HFFc6 (cell line): ENCODE measurements at regions not wholly inside any gene's neighbourhood (a gene's known extent, or its start where the extent isn't known, plus 50 kb on each side); places are given as distances from the start of the nearest gene placed in this dataset.

Experiments
- DNase-seq: peaks from one replicate; pipeline ENCODE4 v3.0.0-alpha.2; 2018
- H3K27ac Mint-ChIP-seq: 2 replicates; pipeline ENCODE4 v1.8.0; 2020; ENCODE audit warnings: mild to moderate bottlenecking, mixed read lengths
- H3K27me3 Mint-ChIP-seq: 2 replicates; pipeline ENCODE4 v1.8.0; 2021; ENCODE audit warnings: mild to moderate bottlenecking, moderate library complexity, mixed read lengths; ENCODE audit not compliant: insufficient read depth
- H3K36me3 Mint-ChIP-seq: 2 replicates; pipeline ENCODE4 v1.8.0; 2021; ENCODE audit warnings: low read depth, mixed read lengths
- H3K4me1 Mint-ChIP-seq: 2 replicates; pipeline ENCODE4 v1.8.0; 2020; ENCODE audit warnings: low read depth, mixed read lengths
- H3K4me3 Mint-ChIP-seq: 2 replicates; pipeline ENCODE4 v1.8.0; 2020; ENCODE audit warnings: mild to moderate bottlenecking, moderate library complexity, mixed read lengths
- H3K9me3 Mint-ChIP-seq: 2 replicates; pipeline ENCODE4 v1.8.0; 2020; ENCODE audit warnings: mild to moderate bottlenecking, mixed read lengths
- TF ChIP-seq, protein P1 (sequence below): fragments of 200-600 bp; sonication (generic); IDR thresholded peaks from 2 replicates; pipeline ENCODE4 v1.5.0; 2021; ENCODE audit warnings: antibody characterized with exemption, mild to moderate bottlenecking

- peaks cover 1% of the 10 kb centered on the region for H3K27me3 Mint-ChIP-seq
- no peak overlapping the region for H3K27ac Mint-ChIP-seq
- TF ChIP-seq, protein P1, sequence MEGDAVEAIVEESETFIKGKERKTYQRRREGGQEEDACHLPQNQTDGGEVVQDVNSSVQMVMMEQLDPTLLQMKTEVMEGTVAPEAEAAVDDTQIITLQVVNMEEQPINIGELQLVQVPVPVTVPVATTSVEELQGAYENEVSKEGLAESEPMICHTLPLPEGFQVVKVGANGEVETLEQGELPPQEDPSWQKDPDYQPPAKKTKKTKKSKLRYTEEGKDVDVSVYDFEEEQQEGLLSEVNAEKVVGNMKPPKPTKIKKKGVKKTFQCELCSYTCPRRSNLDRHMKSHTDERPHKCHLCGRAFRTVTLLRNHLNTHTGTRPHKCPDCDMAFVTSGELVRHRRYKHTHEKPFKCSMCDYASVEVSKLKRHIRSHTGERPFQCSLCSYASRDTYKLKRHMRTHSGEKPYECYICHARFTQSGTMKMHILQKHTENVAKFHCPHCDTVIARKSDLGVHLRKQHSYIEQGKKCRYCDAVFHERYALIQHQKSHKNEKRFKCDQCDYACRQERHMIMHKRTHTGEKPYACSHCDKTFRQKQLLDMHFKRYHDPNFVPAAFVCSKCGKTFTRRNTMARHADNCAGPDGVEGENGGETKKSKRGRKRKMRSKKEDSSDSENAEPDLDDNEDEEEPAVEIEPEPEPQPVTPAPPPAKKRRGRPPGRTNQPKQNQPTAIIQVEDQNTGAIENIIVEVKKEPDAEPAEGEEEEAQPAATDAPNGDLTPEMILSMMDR = no peak
- H3K9me3 Mint-ChIP-seq = peaks cover 5% of the 10 kb centered on the region; the same call in 1 of the 2 replicates
- DNase-seq = no peak
- no peaks in the 10 kb centered on the region for H3K36me3 Mint-ChIP-seq
- H3K4me3 Mint-ChIP-seq = no peak overlapping the region
- H3K4me1 Mint-ChIP-seq = peaks cover 60% of the 10 kb centered on the region
Observed at GRCh38 chr1:239812580-239812979, 279.1 kb upstream of the FMN2 start.

GRCh38 chr1:239814306-239814881 lies 277.3 kb upstream of the FMN2 start:
- Mint-ChIP-seq H3K4me1 (peaks cover 64% of the 10 kb centered on the region), H3K27ac (peak overlapping the region; percentile 87), H3K27me3 (peaks cover 5% of the 10 kb centered on the region), H3K36me3 (no peaks in the 10 kb centered on the region), H3K4me3 (peak overlapping the region; percentile 73), H3K9me3 (peaks cover 2% of the 10 kb centered on the region; the same call in 1 of the 2 replicates)
- DNase-seq = peak; percentile 91
- TF ChIP-seq, protein P1 = peak; percentile 11; the same call in 1 of the 2 replicates

DNA sequence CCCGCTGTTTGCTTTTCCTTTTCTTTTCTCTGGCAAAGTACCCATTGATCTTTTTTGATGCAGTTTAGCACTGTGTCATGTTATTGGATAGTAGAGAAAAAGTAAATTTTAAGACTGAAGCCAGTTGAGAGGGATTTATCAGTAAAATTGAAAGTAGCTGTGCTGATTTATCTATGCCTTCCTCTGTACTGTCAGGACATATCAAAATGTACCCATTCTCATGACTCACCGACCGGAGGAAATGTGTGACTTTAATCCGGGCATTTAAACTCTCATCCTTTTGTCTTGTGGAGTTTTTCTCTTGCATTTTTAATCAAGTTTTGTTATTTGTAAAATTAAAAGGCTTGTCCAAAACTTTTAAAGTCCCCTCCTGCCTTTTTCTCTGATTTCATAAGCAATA lies 276.6 kb upstream of the FMN2 start:
- H3K4me1 Mint-ChIP-seq = peaks cover 57% of the 10 kb centered on the region
- no peaks in the 10 kb centered on the region; the same call in 1 of the 2 replicates for H3K9me3 Mint-ChIP-seq
- H3K36me3 Mint-ChIP-seq = no peaks in the 10 kb centered on the region
- TF ChIP-seq, protein P1 = no peak
- peak overlapping the region; percentile 73 for H3K4me3 Mint-ChIP-seq
- 0 out of 2 replicates have a peak, but pooled peaks cover 5% of the 10 kb centered on the region for H3K27me3 Mint-ChIP-seq
- no peak for DNase-seq
- peak overlapping the region; percentile 87 for H3K27ac Mint-ChIP-seq

- TF ChIP-seq, protein P1 = no peak
- H3K36me3 Mint-ChIP-seq = no peaks in the 10 kb centered on the region
- H3K9me3 Mint-ChIP-seq = no peaks in the 10 kb centered on the region; the same call in 1 of the 2 replicates
- peak; percentile 73 for DNase-seq
- H3K4me1 Mint-ChIP-seq = peaks cover 49% of the 10 kb centered on the region
- H3K4me3 Mint-ChIP-seq = peak overlapping the region; percentile 65
- peak overlapping the region; percentile 83 for H3K27ac Mint-ChIP-seq
- H3K27me3 Mint-ChIP-seq = 0 out of 2 replicates have a peak, but pooled peaks cover 5% of the 10 kb centered on the region
Observed at GRCh38 chr1:239816081-239816782, 275.5 kb upstream of the FMN2 start.

- Mint-ChIP-seq H3K4me1 (peaks cover 43% of the 10 kb centered on the region), H3K27ac (peak overlapping the region; percentile 0; the same call in 1 of the 2 replicates), H3K4me3 (no peak overlapping the region), H3K9me3 (no peaks in the 10 kb centered on the region; the same call in 1 of the 2 replicates), H3K36me3 (no peaks in the 10 kb centered on the region), H3K27me3 (0 out of 2 replicates have a peak, but pooled peaks cover 5% of the 10 kb centered on the region)
- TF ChIP-seq, protein P1 = no peak
- no peak for DNase-seq
Observed at GRCh38 chr1:239817276-239817675, 274.4 kb upstream of the FMN2 start.
